CD4-positive, alpha-beta T cell (primary cell): ENCODE measurements at regions not wholly inside any gene's neighbourhood (a gene's known extent, or its start where the extent isn't known, plus 50 kb on each side); places are given as distances from the start of the nearest gene placed in this dataset.

ENCODE experiments used
- ATAC-seq: fragments of 200-7000 bp; cut with Tn5 transposase; one replicate; pipeline ENCODE4 v1.10.0; 2022; ENCODE audit warnings: mild to moderate bottlenecking; ENCODE audit not compliant: poor library complexity
- CTCF ChIA-PET: fragments of 350-600 bp; sonication (Branson Sonifier 250); formaldehyde crosslinking; loops from one replicate; lab custom pipeline; 2021; ENCODE audit warnings: antibody characterized with exemption, inconsistent platforms; lab: Charles Lee
- POLR2A ChIA-PET: fragments of 350-600 bp; sonication (Branson Sonifier 250); formaldehyde crosslinking; loops from one replicate; lab custom pipeline; 2021; ENCODE audit warnings: antibody characterized with exemption, inconsistent platforms; lab: Charles Lee
- DNase-seq, 14 experiments: peaks; one replicate each; pipeline ENCODE4 v3.0.0-alpha.2; 2013 to 2020; ENCODE audit warnings: mixed read lengths in 2 of 14
- H3K27ac ChIP-seq, 2 donors: one replicate each; pipeline versions ENCODE4 v1.5.1 to v1.7.0; 2013; ENCODE audit warnings: low read length in 2 of 2, low read depth in 1 of 2, mild to moderate bottlenecking in 1 of 2
- H3K27me3 ChIP-seq, 2 experiments: 1 replicate in 1 of 2; 2 replicates in 1 of 2; pipeline versions ENCODE4 v1.6.1 to v1.7.0; 2013; ENCODE audit warnings: low read length in 2 of 2, control low read depth in 1 of 2, mild to moderate bottlenecking in 1 of 2, moderate library complexity in 1 of 2; ENCODE audit not compliant: insufficient read depth in 2 of 2, control insufficient read depth in 1 of 2
- H3K36me3 ChIP-seq: one replicate; pipeline ENCODE4 v1.6.1; 2013; ENCODE audit warnings: low read length, control low read depth; ENCODE audit not compliant: insufficient read depth
- H3K4me1 ChIP-seq: one replicate; pipeline ENCODE4 v1.6.1; 2013; ENCODE audit warnings: low read length, control low read depth; ENCODE audit not compliant: insufficient read depth
- H3K4me3 ChIP-seq: one replicate; pipeline ENCODE4 v1.5.1; 2013; ENCODE audit warnings: mild to moderate bottlenecking, low read length, moderate library complexity
- H3K9me3 ChIP-seq, 2 experiments: 1 replicate in 1 of 2; 2 replicates in 1 of 2; pipeline versions ENCODE4 v1.6.1 to v1.7.0; 2013; ENCODE audit warnings: low read length in 2 of 2, mild to moderate bottlenecking in 2 of 2, control low read depth in 1 of 2, moderate library complexity in 1 of 2; ENCODE audit not compliant: control insufficient read depth in 1 of 2, insufficient read depth in 1 of 2
- H3K27ac Mint-ChIP-seq: one replicate; pipeline ENCODE4 v1.8.0; 2020; ENCODE audit warnings: mixed read lengths
- H3K27me3 Mint-ChIP-seq: one replicate; pipeline ENCODE4 v1.8.0; 2021; ENCODE audit warnings: mixed read lengths
- H3K36me3 Mint-ChIP-seq: one replicate; pipeline ENCODE4 v1.8.0; 2021; ENCODE audit warnings: low read depth, mixed read lengths
- H3K4me1 Mint-ChIP-seq: one replicate; pipeline ENCODE4 v1.8.0; 2021; ENCODE audit warnings: low read depth, mixed read lengths
- H3K4me3 Mint-ChIP-seq: one replicate; pipeline ENCODE4 v1.8.0; 2020; ENCODE audit warnings: mild to moderate bottlenecking, mixed read lengths
- H3K9me3 Mint-ChIP-seq: one replicate; pipeline ENCODE4 v1.8.0; 2020; ENCODE audit warnings: mixed read lengths
- intact Hi-C, 2 experiments: fragments of 100-400 bp; cut with DNase I in 1 of 2; cut with micrococcal nuclease in 1 of 2; formaldehyde crosslinking; loops; one replicate each; pipeline versions ENCODE4 v1.15.1 to v1.9.0; 2023 to 2025; cut with DNase I, micrococcal nuclease
- TF ChIP-seq, protein P1 (sequence below): fragments of 200-600 bp; IDR thresholded peaks from one replicate; pipeline ENCODE4 v1.8.0; 2022; ENCODE audit warnings: antibody characterized with exemption, mild to moderate bottlenecking

DNA sequence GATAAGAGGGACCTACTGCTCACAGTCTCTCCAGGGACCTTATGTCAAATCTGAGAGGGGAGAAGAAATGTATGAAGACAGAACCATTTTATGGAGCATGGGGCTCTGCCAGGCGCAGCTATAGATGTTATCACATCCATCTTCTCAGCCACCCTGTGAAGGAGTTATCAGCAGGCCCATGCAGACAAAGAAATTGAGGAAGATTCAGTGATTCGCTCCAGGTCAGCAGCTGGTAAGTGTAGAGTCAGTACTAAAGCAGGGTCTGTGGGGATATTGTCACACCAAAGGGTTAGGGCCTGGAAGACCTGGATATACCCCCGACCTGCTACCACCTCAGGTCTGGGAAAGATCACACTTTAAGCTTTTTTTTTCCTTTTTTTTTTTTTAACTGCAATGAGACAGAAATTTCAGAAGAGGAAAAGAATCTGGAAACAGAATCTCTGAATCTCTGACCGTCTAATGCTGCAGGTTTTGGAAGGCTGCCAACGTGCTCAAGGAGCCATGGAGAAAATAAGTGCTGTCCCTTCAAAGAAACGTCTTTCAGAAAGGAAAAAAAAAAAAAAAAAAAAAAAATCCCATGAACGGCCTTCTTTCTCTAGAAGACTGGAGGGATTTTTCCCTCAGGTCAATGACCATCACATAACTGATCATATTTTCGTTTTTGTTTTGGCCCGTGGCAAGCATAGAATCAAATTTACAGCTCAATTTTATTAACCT lies 73.3 kb upstream of the PLEKHG7 start:
- H3K27ac ChIP-seq = no peak overlapping the region
- no peaks in the 10 kb centered on the region for H3K36me3 Mint-ChIP-seq
- H3K4me1 ChIP-seq = no peaks in the 10 kb centered on the region
- POLR2A ChIA-PET = no interaction called here
- no peaks in the 10 kb centered on the region for H3K36me3 ChIP-seq
- no peaks in the 10 kb centered on the region for H3K27me3 Mint-ChIP-seq
- ATAC-seq = no peak
- no peak overlapping the region for H3K4me3 Mint-ChIP-seq
- no peak overlapping the region for H3K27ac Mint-ChIP-seq
- H3K27me3 ChIP-seq = no peaks in the 10 kb centered on the region
- no peaks in the 10 kb centered on the region for H3K9me3 Mint-ChIP-seq
- CTCF ChIA-PET = interaction anchor here (0.7 kb wide), 2 partner anchors 15 to 113 kb away, joined by 4 read pairs; no protein-coding TSS in a partner anchor
- DNase-seq = no peak
- TF ChIP-seq, protein P1, sequence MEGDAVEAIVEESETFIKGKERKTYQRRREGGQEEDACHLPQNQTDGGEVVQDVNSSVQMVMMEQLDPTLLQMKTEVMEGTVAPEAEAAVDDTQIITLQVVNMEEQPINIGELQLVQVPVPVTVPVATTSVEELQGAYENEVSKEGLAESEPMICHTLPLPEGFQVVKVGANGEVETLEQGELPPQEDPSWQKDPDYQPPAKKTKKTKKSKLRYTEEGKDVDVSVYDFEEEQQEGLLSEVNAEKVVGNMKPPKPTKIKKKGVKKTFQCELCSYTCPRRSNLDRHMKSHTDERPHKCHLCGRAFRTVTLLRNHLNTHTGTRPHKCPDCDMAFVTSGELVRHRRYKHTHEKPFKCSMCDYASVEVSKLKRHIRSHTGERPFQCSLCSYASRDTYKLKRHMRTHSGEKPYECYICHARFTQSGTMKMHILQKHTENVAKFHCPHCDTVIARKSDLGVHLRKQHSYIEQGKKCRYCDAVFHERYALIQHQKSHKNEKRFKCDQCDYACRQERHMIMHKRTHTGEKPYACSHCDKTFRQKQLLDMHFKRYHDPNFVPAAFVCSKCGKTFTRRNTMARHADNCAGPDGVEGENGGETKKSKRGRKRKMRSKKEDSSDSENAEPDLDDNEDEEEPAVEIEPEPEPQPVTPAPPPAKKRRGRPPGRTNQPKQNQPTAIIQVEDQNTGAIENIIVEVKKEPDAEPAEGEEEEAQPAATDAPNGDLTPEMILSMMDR = no peak
- no peaks in the 10 kb centered on the region for H3K9me3 ChIP-seq
- intact Hi-C loops = no loop called here
- H3K4me3 ChIP-seq = no peak overlapping the region
- H3K4me1 Mint-ChIP-seq = no peaks in the 10 kb centered on the region

- Mint-ChIP-seq H3K36me3 (no peaks in the 10 kb centered on the region), H3K4me3 (no peak overlapping the region), H3K27me3 (no peaks in the 10 kb centered on the region), H3K27ac (no peak overlapping the region), H3K9me3 (no peaks in the 10 kb centered on the region), H3K4me1 (no peaks in the 10 kb centered on the region)
- ChIA-PET CTCF (no interaction called here), POLR2A (no interaction called here)
- no peak for ATAC-seq
- H3K27me3 ChIP-seq = no peaks in the 10 kb centered on the region
- TF ChIP-seq, protein P1 = no peak
- no peaks in the 10 kb centered on the region for H3K36me3 ChIP-seq
- intact Hi-C loops = no loop called here
- H3K27ac ChIP-seq = no peak overlapping the region
- H3K9me3 ChIP-seq = no peaks in the 10 kb centered on the region
- H3K4me1 ChIP-seq = no peaks in the 10 kb centered on the region
- no peak for DNase-seq
- H3K4me3 ChIP-seq = no peak overlapping the region
Measured at GRCh38 chr12:92628476-92628875, 74.3 kb upstream of the PLEKHG7 start.

DNA sequence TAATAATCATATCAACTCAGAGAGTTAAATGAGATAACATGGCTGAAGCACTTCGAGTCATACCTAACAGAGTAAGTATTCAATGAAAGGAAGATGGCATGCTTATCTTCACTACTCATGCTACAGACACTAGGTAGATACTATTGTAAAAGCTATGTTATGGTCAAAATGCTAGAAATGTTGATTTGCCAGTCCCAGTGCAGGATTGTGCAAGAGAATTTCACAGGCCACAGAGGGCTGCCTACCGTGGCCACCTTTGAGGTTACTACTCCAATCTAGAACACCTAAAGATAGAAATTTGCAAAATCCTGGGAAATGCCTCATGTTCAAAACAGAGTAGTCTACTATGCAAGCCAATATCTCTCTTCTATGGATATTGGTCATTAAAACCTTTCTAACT lies 75.3 kb upstream of the PLEKHG7 start:
- ChIA-PET POLR2A (no interaction called here), CTCF (no interaction called here)
- no peaks in the 10 kb centered on the region for H3K36me3 ChIP-seq
- no peaks in the 10 kb centered on the region for H3K9me3 ChIP-seq
- H3K4me3 ChIP-seq = no peak overlapping the region
- DNase-seq (no peak), ATAC-seq (no peak)
- TF ChIP-seq, protein P1 = no peak
- Mint-ChIP-seq H3K9me3 (peaks cover 2% of the 10 kb centered on the region), H3K4me1 (no peaks in the 10 kb centered on the region), H3K4me3 (no peak overlapping the region), H3K27ac (no peak overlapping the region), H3K36me3 (no peaks in the 10 kb centered on the region), H3K27me3 (no peaks in the 10 kb centered on the region)
- H3K27ac ChIP-seq = no peak overlapping the region
- intact Hi-C loops = no loop called here
- H3K27me3 ChIP-seq = no peaks in the 10 kb centered on the region
- no peaks in the 10 kb centered on the region for H3K4me1 ChIP-seq
